ENCODE measurements at regions not wholly inside any gene's neighbourhood (a gene's known extent, or its start where the extent isn't known, plus 50 kb on each side); places are given as distances from the start of the nearest gene placed in this dataset.

DNA sequence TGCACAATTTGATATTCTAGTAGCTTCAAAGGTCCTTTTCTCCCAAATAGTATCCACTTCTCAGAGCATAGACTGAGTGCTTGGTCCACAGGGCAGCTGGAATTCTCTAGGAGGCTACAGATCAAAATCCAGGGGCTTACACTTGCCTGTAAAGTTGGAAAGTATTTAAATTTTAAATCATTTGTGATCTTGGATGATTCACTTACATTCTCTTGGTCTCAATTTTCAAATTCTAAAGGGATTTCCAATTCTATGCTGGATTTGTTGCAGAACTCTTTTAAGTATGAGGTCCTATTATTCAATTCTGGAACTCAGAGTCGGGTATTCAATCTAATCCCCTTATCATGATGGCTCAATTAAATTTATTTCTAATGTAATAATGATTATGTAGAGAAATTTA lies 492.3 kb downstream of the NYAP2 start:
- H3K4me3 ChIP-seq (replicated peaks in 1 of 3; ENCODE audit: insufficient read depth in 1 of 3, low read depth in 2 of 3, low read length in 3 of 3) = no peak overlapping the region
- DNase-seq (ENCODE audit: low spot score) = no peak
- no peak overlapping the region for H3K27ac ChIP-seq (ENCODE audit: extremely low read length, insufficient read depth, low read length)
- peaks cover 15% of the 10 kb centered on the region for H3K4me1 ChIP-seq (ENCODE audit: insufficient read depth, low read length)
- in situ Hi-C loops (cut with HindIII; ENCODE audit: extremely low pct_ligation_motif_present, low pct_unique_long_range_greater_than_20kb) (loop anchor here (25.0 kb wide), 1 partner anchor 721 kb away; no protein-coding TSS in a partner anchor), intact Hi-C loops (cut with micrococcal nuclease; ENCODE audit: unreplicated experiment) (no loop called here)
- ATAC-seq = no peak
- CTCF ChIA-PET (ENCODE audit: low intra/inter-chr PET ratio, low total read pairs) = no interaction called here
- WGBS (ENCODE audit: low lambda C conversion rate) = 50% methylated on average over 1 of the region's 1 CpG
- no peaks in the 10 kb centered on the region for H3K27me3 ChIP-seq (ENCODE audit: control insufficient read depth in 1 of 2, insufficient read depth in 2 of 2, low read length in 2 of 2)
- H3K36me3 ChIP-seq (replicated peaks in 1 of 2; ENCODE audit: control insufficient read depth in 1 of 2, insufficient read depth in 2 of 2, low read length in 2 of 2) = no peaks in the 10 kb centered on the region
- H3K9me3 ChIP-seq (ENCODE audit: low read length) = no peaks in the 10 kb centered on the region
- POLR2A ChIA-PET = interaction anchor here (1.2 kb wide), 1 partner anchor 139 kb away, joined by 3 read pairs; no protein-coding TSS in a partner anchor
- H4K20me1 ChIP-seq (ENCODE audit: insufficient read depth, low read length) = no peaks in the 10 kb centered on the region
- BruUV-seq (replicated peaks) = no TSS peak
- H3K79me2 ChIP-seq (ENCODE audit: insufficient read depth, low read length) = no peaks in the 10 kb centered on the region
- no peak overlapping the region for H3K9ac ChIP-seq (ENCODE audit: insufficient read depth, low read depth, low read length)
- TF ChIP-seq HCFC1 (IDR thresholded peaks at IDR 0.05; ENCODE audit: low read depth, low read length) = no peak
- TF ChIP-seq KDM6A (CRISPR knock-in tag; IDR thresholded peaks at IDR 0.05; ENCODE audit: low read depth) = no peak
- no peak for TF ChIP-seq ZSCAN31 (CRISPR knock-in tag; IDR thresholded peaks at IDR 0.05; ENCODE audit: low read depth)
- TF ChIP-seq ZSCAN21 (CRISPR knock-in tag; IDR thresholded peaks at IDR 0.05; ENCODE audit: borderline replicate concordance) = no peak
- TF ChIP-seq, protein P1, sequence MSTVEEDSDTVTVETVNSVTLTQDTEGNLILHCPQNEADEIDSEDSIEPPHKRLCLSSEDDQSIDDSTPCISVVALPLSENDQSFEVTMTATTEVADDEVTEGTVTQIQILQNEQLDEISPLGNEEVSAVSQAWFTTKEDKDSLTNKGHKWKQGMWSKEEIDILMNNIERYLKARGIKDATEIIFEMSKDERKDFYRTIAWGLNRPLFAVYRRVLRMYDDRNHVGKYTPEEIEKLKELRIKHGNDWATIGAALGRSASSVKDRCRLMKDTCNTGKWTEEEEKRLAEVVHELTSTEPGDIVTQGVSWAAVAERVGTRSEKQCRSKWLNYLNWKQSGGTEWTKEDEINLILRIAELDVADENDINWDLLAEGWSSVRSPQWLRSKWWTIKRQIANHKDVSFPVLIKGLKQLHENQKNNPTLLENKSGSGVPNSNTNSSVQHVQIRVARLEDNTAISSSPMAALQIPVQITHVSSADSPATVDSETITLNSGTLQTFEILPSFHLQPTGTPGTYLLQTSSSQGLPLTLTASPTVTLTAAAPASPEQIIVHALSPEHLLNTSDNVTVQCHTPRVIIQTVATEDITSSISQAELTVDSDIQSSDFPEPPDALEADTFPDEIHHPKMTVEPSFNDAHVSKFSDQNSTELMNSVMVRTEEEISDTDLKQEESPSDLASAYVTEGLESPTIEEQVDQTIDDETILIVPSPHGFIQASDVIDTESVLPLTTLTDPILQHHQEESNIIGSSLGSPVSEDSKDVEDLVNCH (CRISPR knock-in tag; IDR thresholded peaks at IDR 0.05) = no peak
- no peak for TF ChIP-seq ZMYM2 (CRISPR knock-in tag; IDR thresholded peaks at IDR 0.05)
- TF ChIP-seq, protein P2, sequence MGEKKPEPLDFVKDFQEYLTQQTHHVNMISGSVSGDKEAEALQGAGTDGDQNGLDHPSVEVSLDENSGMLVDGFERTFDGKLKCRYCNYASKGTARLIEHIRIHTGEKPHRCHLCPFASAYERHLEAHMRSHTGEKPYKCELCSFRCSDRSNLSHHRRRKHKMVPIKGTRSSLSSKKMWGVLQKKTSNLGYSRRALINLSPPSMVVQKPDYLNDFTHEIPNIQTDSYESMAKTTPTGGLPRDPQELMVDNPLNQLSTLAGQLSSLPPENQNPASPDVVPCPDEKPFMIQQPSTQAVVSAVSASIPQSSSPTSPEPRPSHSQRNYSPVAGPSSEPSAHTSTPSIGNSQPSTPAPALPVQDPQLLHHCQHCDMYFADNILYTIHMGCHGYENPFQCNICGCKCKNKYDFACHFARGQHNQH (CRISPR knock-in tag; IDR thresholded peaks at IDR 0.05) = no peak
- TF ChIP-seq, protein P3, sequence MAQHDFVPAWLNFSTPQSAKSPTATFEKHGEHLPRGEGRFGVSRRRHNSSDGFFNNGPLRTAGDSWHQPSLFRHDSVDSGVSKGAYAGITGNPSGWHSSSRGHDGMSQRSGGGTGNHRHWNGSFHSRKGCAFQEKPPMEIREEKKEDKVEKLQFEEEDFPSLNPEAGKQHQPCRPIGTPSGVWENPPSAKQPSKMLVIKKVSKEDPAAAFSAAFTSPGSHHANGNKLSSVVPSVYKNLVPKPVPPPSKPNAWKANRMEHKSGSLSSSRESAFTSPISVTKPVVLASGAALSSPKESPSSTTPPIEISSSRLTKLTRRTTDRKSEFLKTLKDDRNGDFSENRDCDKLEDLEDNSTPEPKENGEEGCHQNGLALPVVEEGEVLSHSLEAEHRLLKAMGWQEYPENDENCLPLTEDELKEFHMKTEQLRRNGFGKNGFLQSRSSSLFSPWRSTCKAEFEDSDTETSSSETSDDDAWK (CRISPR knock-in tag; IDR thresholded peaks at IDR 0.05) = no peak
- no peak for TF ChIP-seq NFE2L2 (IDR thresholded peaks at IDR 0.05; ENCODE audit: low read length)
- no peak for TF ChIP-seq YEATS2 (CRISPR knock-in tag; IDR thresholded peaks at IDR 0.05; ENCODE audit: borderline replicate concordance)
- TF ChIP-seq MED13 (CRISPR knock-in tag; IDR thresholded peaks at IDR 0.05) = no peak
- no peak for TF ChIP-seq FIP1L1 (IDR thresholded peaks at IDR 0.05; ENCODE audit: borderline replicate concordance, insufficient read depth, low read depth, low read length)
- TF ChIP-seq XBP1 (CRISPR knock-in tag; IDR thresholded peaks at IDR 0.05) = no peak
- TF ChIP-seq DR1 (CRISPR knock-in tag; IDR thresholded peaks at IDR 0.05) = no peak
- H2AFZ ChIP-seq (ENCODE audit: low read length) = no peak overlapping the region
- H3K4me2 ChIP-seq (ENCODE audit: low read depth, low read length) = no peak overlapping the region
- no peak for FAIRE-seq
